Transverse colon (tissue), 4 donors: ENCODE measurements at regions not wholly inside any gene's neighbourhood (a gene's known extent, or its start where the extent isn't known, plus 50 kb on each side); places are given as distances from the start of the nearest gene placed in this dataset.

Experiments used
- DNase-seq: peaks from one replicate; pipeline ENCODE4 v3.0.0-alpha.2; 2019
- H3K27ac ChIP-seq, 4 donors: fragments of 200-600 bp; sonication (generic); 2 replicates each; pipeline ENCODE4 v1.5.1; 2016 to 2018; ENCODE audit warnings: inconsistent platforms in 4 of 4
- H3K27me3 ChIP-seq: fragments of 200-600 bp; sonication (generic); 2 replicates; pipeline ENCODE4 v1.5.1; 2017; ENCODE audit warnings: inconsistent platforms
- H3K36me3 ChIP-seq, 4 donors: fragments of 200-600 bp; sonication (generic); 2 replicates each; pipeline ENCODE4 v1.5.1; 2017 to 2019; ENCODE audit warnings: inconsistent platforms in 4 of 4
- H3K4me1 ChIP-seq, 4 donors: fragments of 200-600 bp; sonication (generic); 2 replicates each; pipeline ENCODE4 v1.5.1; 2017 to 2020; ENCODE audit warnings: inconsistent platforms in 4 of 4
- H3K4me3 ChIP-seq, 4 donors: fragments of 200-600 bp; sonication (generic); 1 replicate in 1 of 4; 2 replicates in 3 of 4; pipeline versions ENCODE4 v1.5.1 to v1.6.1; 2017 to 2019; ENCODE audit warnings: inconsistent platforms in 4 of 4
- H3K9me3 ChIP-seq, 2 donors: fragments of 200-600 bp; sonication (generic); 2 replicates each; pipeline ENCODE4 v1.5.1; 2017 to 2019; ENCODE audit warnings: inconsistent platforms in 2 of 2
- CTCF ChIP-seq, 5 experiments: fragments of 200-600 bp in 3 of 5; fragments of 450-650 bp in 2 of 5; sonication (generic) in 3 of 5; IDR thresholded peaks; 1 replicate in 2 of 5; 2 replicates in 3 of 5; pipeline ENCODE4 v1.5.1; 2016 to 2017; ENCODE audit warnings: antibody characterized with exemption in 5 of 5, inconsistent platforms in 3 of 5, mild to moderate bottlenecking in 2 of 5, moderate library complexity in 1 of 5
- EP300 ChIP-seq: sonication (generic); formaldehyde crosslinking; IDR thresholded peaks from one replicate; pipeline ENCODE4 v1.6.1; 2017; ENCODE audit warnings: antibody characterized with exemption, low read depth
- POLR2A ChIP-seq: fragments of 450-650 bp; IDR thresholded peaks from one replicate; pipeline ENCODE4 v1.6.1; 2016; ENCODE audit warnings: antibody characterized with exemption, mild to moderate bottlenecking, moderate library complexity
- POLR2AphosphoS5 ChIP-seq, 3 donors: sonication (generic); formaldehyde crosslinking; IDR thresholded peaks; one replicate each; pipeline ENCODE4 v1.6.1; 2016; ENCODE audit warnings: antibody characterized with exemption in 3 of 3
- WGBS, 2 donors: methylation state at CpG; one replicate each; pipeline ENCODE4 v1.1.5; 2018; ENCODE audit warnings: low coverage in 1 of 2; 5-methylcytosine and 5-hydroxymethylcytosine counted together
- in situ Hi-C, 4 donors: fragments of 200-750 bp; cut with MboI; loops; one replicate each; pipeline versions ENCODE4 v1.15.0 to v1.15.1; 2017; ENCODE audit warnings: low sequenced_read_pairs in 3 of 4, low pct_ligation_motif_present in 1 of 4, low pct_unique_long_range_greater_than_20kb in 1 of 4
- intact Hi-C: fragments of 100-400 bp; cut with DNase I; formaldehyde crosslinking; loops from one replicate; pipeline ENCODE4 v1.15.1; 2023; ENCODE audit warnings: low total_unique reads
- small RNA-seq, 4 donors: library from RNA; depleted of rRNA; stranded (forward); fragments of <200 nt; gene quantifications; one replicate each; pipeline ENCODE3, GENCODE V24; 2016

- Histone ChIP-seq H3K4me3 (no peak overlapping the region), H3K27ac (no peak overlapping the region), H3K36me3 (no peaks in the 10 kb centered on the region), H3K9me3 (no peaks in the 10 kb centered on the region), H3K27me3 (no peaks in the 10 kb centered on the region), H3K4me1 (no peaks in the 10 kb centered on the region)
- 13 to 30% methylated on average over 1 of the region's 1 CpG for WGBS, 2 donors
- no peak for DNase-seq
- in situ Hi-C loops: no loop called here
- intact Hi-C loops: no loop called here
- TF ChIP-seq CTCF (IDR thresholded peaks at IDR 0.05) (no peak), EP300 (no peak)
Observed at GRCh38 chr5:57117596-57117995, 56.3 kb upstream of the GPBP1 start.

GRCh38 chr5:57119031-57119430 lies 54.8 kb upstream of the GPBP1 start:
- no peaks in the 10 kb centered on the region for H3K4me1 ChIP-seq
- in situ Hi-C loops: no loop called here
- intact Hi-C loops: no loop called here
- TF ChIP-seq EP300: no peak
- no peak for TF ChIP-seq CTCF (IDR thresholded peaks at IDR 0.05)
- no peak for TF ChIP-seq POLR2AphosphoS5 (IDR thresholded peaks at IDR 0.05)
- H3K4me3 ChIP-seq: no peak overlapping the region
- DNase-seq: no peak
- no peak overlapping the region for H3K27ac ChIP-seq
- no peaks in the 10 kb centered on the region for H3K27me3 ChIP-seq
- WGBS, 2 donors: 82 to 94% methylated on average over 3 of the region's 3 CpGs
- H3K36me3 ChIP-seq: no peaks in the 10 kb centered on the region
- H3K9me3 ChIP-seq: no peaks in the 10 kb centered on the region

DNA sequence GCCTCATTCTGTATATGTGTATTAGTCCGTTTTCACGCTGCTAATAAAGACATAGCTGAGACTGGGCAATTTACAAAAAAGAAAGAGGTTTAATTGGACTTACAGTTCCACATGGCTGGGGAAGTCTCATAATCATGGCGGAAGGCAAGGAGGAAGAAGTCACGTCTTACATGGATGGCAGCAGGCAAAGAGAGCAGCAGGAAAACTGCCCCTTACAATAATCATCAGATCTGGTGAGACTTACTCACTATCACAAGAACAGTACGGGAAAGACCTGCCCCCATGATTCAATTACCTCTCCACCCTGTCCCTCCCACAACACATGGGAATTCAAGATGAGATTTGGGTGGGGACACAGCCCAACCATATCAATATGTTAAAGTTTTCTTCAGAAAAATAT lies 49.8 kb upstream of the GPBP1 start:
- no peaks in the 10 kb centered on the region for H3K36me3 ChIP-seq
- no peak for DNase-seq
- in situ Hi-C loops: no loop called here
- no peaks in the 10 kb centered on the region for H3K9me3 ChIP-seq
- H3K4me1 ChIP-seq: no peaks in the 10 kb centered on the region
- no peaks in the 10 kb centered on the region for H3K27me3 ChIP-seq
- intact Hi-C loops: no loop called here
- 92 to 97% methylated on average over 4 to 5 of the region's 5 CpGs for WGBS, 2 donors
- TF ChIP-seq POLR2A (no peak), EP300 (no peak), CTCF (IDR thresholded peaks at IDR 0.05) (no peak), POLR2AphosphoS5 (IDR thresholded peaks at IDR 0.05) (no peak)
- no peak overlapping the region for H3K4me3 ChIP-seq
- no peak overlapping the region for H3K27ac ChIP-seq

Small RNAs in the stretch of these regions (small RNA-seq; reads per million reads assigned to genes)
- 0 reads per million in 4 donors for gene AC034244.1
